Esophagus squamous epithelium (tissue), 5 donors: ENCODE measurements at regions not wholly inside any gene's neighbourhood (a gene's known extent, or its start where the extent isn't known, plus 50 kb on each side); places are given as distances from the start of the nearest gene placed in this dataset.
A peak's percentile ranks its signal among the peaks of the same experiment; 100 is the strongest.

Source experiments
- DNase-seq: peaks from one replicate; lab custom pipeline; 2025; lab: John Stamatoyannopoulos, UW
- H3K27ac ChIP-seq, 4 donors: fragments of 200-600 bp; sonication (generic); one replicate each; pipeline ENCODE4 v1.5.1; 2016 to 2019; ENCODE audit warnings: mild to moderate bottlenecking in 1 of 4
- H3K27me3 ChIP-seq, 4 donors: fragments of 200-600 bp; sonication (generic); 1 replicate in 3 of 4; 2 replicates in 1 of 4; pipeline versions ENCODE4 v1.5.1 to v1.6.0; 2017 to 2021; ENCODE audit warnings: antibody characterized with exemption in 1 of 4
- H3K36me3 ChIP-seq, 3 donors: fragments of 200-600 bp; sonication (generic); one replicate each; pipeline ENCODE4 v1.5.1; 2016 to 2019
- H3K4me1 ChIP-seq, 3 donors: fragments of 200-600 bp; sonication (generic); one replicate each; pipeline ENCODE4 v1.5.1; 2017 to 2019
- H3K4me3 ChIP-seq, 4 donors: fragments of 200-600 bp; sonication (generic); 1 replicate in 3 of 4; 2 replicates in 1 of 4; pipeline ENCODE4 v1.5.1; 2016 to 2019; ENCODE audit warnings: mild to moderate bottlenecking in 2 of 4, moderate library complexity in 1 of 4
- H3K9me3 ChIP-seq, 3 donors: fragments of 200-600 bp; sonication (generic); one replicate each; pipeline ENCODE4 v1.5.1; 2016 to 2019
- CTCF ChIP-seq, 6 experiments: fragments of 450-650 bp in 4 of 6; fragments of 200-600 bp in 2 of 6; sonication (generic) in 2 of 6; IDR thresholded peaks; one replicate each; pipeline ENCODE4 v1.5.1; 2016 to 2019; ENCODE audit warnings: antibody characterized with exemption in 6 of 6, mild to moderate bottlenecking in 4 of 6, moderate library complexity in 4 of 6
- POLR2A ChIP-seq, 4 donors: fragments of 450-650 bp; IDR thresholded peaks; one replicate each; pipeline ENCODE4 v1.6.1; 2017; ENCODE audit warnings: antibody characterized with exemption in 4 of 4, mild to moderate bottlenecking in 4 of 4, moderate library complexity in 3 of 4
- WGBS, 2 donors: methylation state at CpG; one replicate each; pipeline ENCODE4 v1.1.5; 2018; 5-methylcytosine and 5-hydroxymethylcytosine counted together
- intact Hi-C: fragments of 100-400 bp; cut with DNase I; formaldehyde crosslinking; loops from one replicate; pipeline ENCODE4 v1.15.0; 2022
- donor health status: DM: yes; HTN: yes; CAD: no.

GRCh38 chr14:71583705-71584104 lies 348.5 kb upstream of the RGS6 start:
- intact Hi-C loops: no loop called here
- Histone ChIP-seq H3K27me3 (no peaks in the 10 kb centered on the region), H3K9me3 (no peaks in the 10 kb centered on the region), H3K36me3 (peaks cover 0 to 10% (median 0%) of the 10 kb centered on the region in 3 donors), H3K27ac (no peak overlapping the region), H3K4me1 (peaks cover 0 to 12% (median 9%) of the 10 kb centered on the region in 3 donors), H3K4me3 (no peak overlapping the region)
- no peak for DNase-seq
- no peak for TF ChIP-seq CTCF (IDR thresholded peaks at IDR 0.05)
- TF ChIP-seq POLR2A (IDR thresholded peaks at IDR 0.05): no peak

GRCh38 chr14:71585361-71585760 lies 346.9 kb upstream of the RGS6 start:
- no peak overlapping the region for H3K27ac ChIP-seq
- no peaks in the 10 kb centered on the region for H3K9me3 ChIP-seq
- peaks cover 0 to 13% (median 0%) of the 10 kb centered on the region in 3 donors for H3K36me3 ChIP-seq
- intact Hi-C loops: no loop called here
- H3K27me3 ChIP-seq: no peaks in the 10 kb centered on the region
- DNase-seq: no peak
- TF ChIP-seq CTCF (IDR thresholded peaks at IDR 0.05): no peak
- no peak for TF ChIP-seq POLR2A (IDR thresholded peaks at IDR 0.05)
- peaks cover 0 to 12% (median 9%) of the 10 kb centered on the region in 3 donors for H3K4me1 ChIP-seq
- no peak overlapping the region for H3K4me3 ChIP-seq

GRCh38 chr14:71586131-71586897 lies 345.9 kb upstream of the RGS6 start:
- Histone ChIP-seq H3K36me3 (peaks cover 0 to 13% (median 0%) of the 10 kb centered on the region in 3 donors), H3K27me3 (no peaks in the 10 kb centered on the region), H3K4me1 (peaks cover 0 to 12% (median 9%) of the 10 kb centered on the region in 3 donors), H3K4me3 (peak overlapping the region in 3 of 4 donors; percentile 19 to 49 (median 22)), H3K9me3 (no peaks in the 10 kb centered on the region), H3K27ac (peak overlapping the region in 2 of 4 donors; percentile 25 to 29)
- TF ChIP-seq POLR2A (IDR thresholded peaks at IDR 0.05): no peak
- TF ChIP-seq CTCF (IDR thresholded peaks at IDR 0.05): no peak
- no peak for DNase-seq
- intact Hi-C loops: no loop called here
- 31 to 35% methylated on average over 9 to 13 of the region's 14 CpGs for WGBS, 2 donors

- Histone ChIP-seq H3K27me3 (no peaks in the 10 kb centered on the region), H3K36me3 (peaks cover 0 to 13% (median 0%) of the 10 kb centered on the region in 3 donors), H3K27ac (no peak overlapping the region), H3K4me1 (peaks cover 0 to 24% (median 16%) of the 10 kb centered on the region in 3 donors), H3K9me3 (no peaks in the 10 kb centered on the region), H3K4me3 (no peak overlapping the region)
- no peak for TF ChIP-seq POLR2A (IDR thresholded peaks at IDR 0.05)
- TF ChIP-seq CTCF (IDR thresholded peaks at IDR 0.05): no peak
- intact Hi-C loops: no loop called here
- DNase-seq: no peak
- WGBS, 2 donors: 91 to 95% methylated on average over 8 to 9 of the region's 9 CpGs
These were observed 344.2 kb upstream of the RGS6 start for GRCh38 chr14:71588028-71588427.

- TF ChIP-seq POLR2A (IDR thresholded peaks at IDR 0.05): no peak
- TF ChIP-seq CTCF (IDR thresholded peaks at IDR 0.05): no peak
- Histone ChIP-seq H3K27me3 (no peaks in the 10 kb centered on the region), H3K36me3 (peaks cover 0 to 13% (median 0%) of the 10 kb centered on the region in 3 donors), H3K27ac (no peak overlapping the region), H3K4me1 (peaks cover 0 to 24% (median 14%) of the 10 kb centered on the region in 3 donors), H3K9me3 (no peaks in the 10 kb centered on the region), H3K4me3 (no peak overlapping the region)
- DNase-seq: no peak
- 97 to 98% methylated on average over 10 of the region's 10 CpGs for WGBS, 2 donors
- intact Hi-C loops: no loop called here
These were observed 343.5 kb upstream of the RGS6 start for GRCh38 chr14:71588576-71589215.
